IMR-90 (cell line): ENCODE measurements at regions not wholly inside any gene's neighbourhood (a gene's known extent, or its start where the extent isn't known, plus 50 kb on each side); places are given as distances from the start of the nearest gene placed in this dataset.

Source experiments
- ATAC-seq: fragments of 200-7000 bp; cut with Tn5 transposase; 2 replicates; pipeline ENCODE4 v1.9.1; 2020; ENCODE audit warnings: low read depth, mild to moderate bottlenecking, moderate library complexity
- BruUV-seq: library from RNA; stranded (reverse); fragments of 400-500 nt; replicated peaks from 2 replicates; lab custom pipeline; 2021; lab: Mats Ljungman, UMichigan
- CTCF ChIA-PET: fragments of 300-600 bp; formaldehyde crosslinking; extraction: SDS; loops from one replicate; lab custom pipeline; 2021; ENCODE audit warnings: antibody characterized with exemption; lab: Yijun Ruan, JAX
- POLR2A ChIA-PET: fragments of 300-600 bp; sonication (Branson Sonifier 250); formaldehyde crosslinking; loops from one replicate; lab custom pipeline; 2022; ENCODE audit warnings: antibody characterized with exemption; ENCODE audit not compliant: unreplicated experiment; lab: Charles Lee
- DNase-seq: peaks from one replicate; pipeline ENCODE4 v3.0.0; 2013
- H2AFZ ChIP-seq: replicated peaks from 2 replicates; pipeline ENCODE3; 2013; ENCODE audit warnings: low read length, mild to moderate bottlenecking; ENCODE audit not compliant: poor library complexity
- H2AK5ac ChIP-seq: 2 replicates; pipeline ENCODE4 v1.6.1; 2013; ENCODE audit warnings: low read depth, low read length, inconsistent platforms
- H2AK9ac ChIP-seq: replicated peaks from 2 replicates; pipeline ENCODE3; 2013; ENCODE audit warnings: mild to moderate bottlenecking, low read depth, low read length, moderate library complexity; ENCODE audit not compliant: poor library complexity
- H2BK120ac ChIP-seq: 2 replicates; pipeline ENCODE4 v1.6.1; 2013; ENCODE audit warnings: low read depth, low read length, inconsistent platforms
- H2BK15ac ChIP-seq: 3 replicates; pipeline ENCODE4 v1.6.1; 2013; ENCODE audit warnings: low read depth, low read length, inconsistent platforms
- H2BK20ac ChIP-seq: 2 replicates; pipeline ENCODE4 v1.6.1; 2013; ENCODE audit warnings: low read depth, mild to moderate bottlenecking, inconsistent platforms, low read length, moderate library complexity
- H2BK5ac ChIP-seq: 2 replicates; pipeline ENCODE4 v1.6.1; 2013; ENCODE audit warnings: mild to moderate bottlenecking, low read depth, low read length, inconsistent platforms; ENCODE audit not compliant: poor library complexity, severe bottlenecking
- H3K14ac ChIP-seq: replicated peaks from 2 replicates; pipeline ENCODE4 v1.6.1; 2013; ENCODE audit warnings: low read depth, low read length, inconsistent platforms
- H3K18ac ChIP-seq: 2 replicates; pipeline ENCODE4 v1.6.1; 2013; ENCODE audit warnings: low read depth, low read length, control low read depth
- H3K23ac ChIP-seq: 2 replicates; pipeline ENCODE4 v1.6.1; 2013; ENCODE audit warnings: low read depth, low read length, inconsistent platforms
- H3K27ac ChIP-seq: 2 replicates; pipeline ENCODE4 v1.5.1; 2013; ENCODE audit warnings: mild to moderate bottlenecking, control low read depth, low read length; ENCODE audit not compliant: insufficient read depth
- H3K27me3 ChIP-seq: 2 replicates; pipeline ENCODE4 v1.6.1; 2013; ENCODE audit warnings: low read length; ENCODE audit not compliant: control insufficient read depth, insufficient read depth
- H3K36me3 ChIP-seq: 2 replicates; pipeline ENCODE4 v1.6.1; 2013; ENCODE audit warnings: low read length, mixed read lengths; ENCODE audit not compliant: control insufficient read depth, insufficient read depth
- H3K4ac ChIP-seq: 2 replicates; pipeline ENCODE4 v1.6.1; 2013; ENCODE audit warnings: low read depth, low read length, inconsistent platforms
- H3K4me1 ChIP-seq: 2 replicates; pipeline ENCODE4 v1.6.1; 2013; ENCODE audit warnings: low read length, mixed read lengths; ENCODE audit not compliant: control insufficient read depth, insufficient read depth
- H3K4me2 ChIP-seq: 2 replicates; pipeline ENCODE4 v1.6.1; 2013; ENCODE audit warnings: low read depth, mild to moderate bottlenecking, control low read depth, low read length, moderate library complexity
- H3K4me3 ChIP-seq: 2 replicates; pipeline ENCODE4 v1.5.1; 2013; ENCODE audit warnings: low read depth, mild to moderate bottlenecking, control low read depth, low read length, moderate library complexity; ENCODE audit not compliant: insufficient read depth
- H3K56ac ChIP-seq: 2 replicates; pipeline ENCODE4 v1.6.1; 2013; ENCODE audit warnings: low read length, inconsistent platforms; ENCODE audit not compliant: insufficient read depth; ENCODE audit errors: extremely low read depth
- H3K79me1 ChIP-seq, 2 experiments: 2 replicates each; pipeline ENCODE4 v1.6.1; 2013; ENCODE audit warnings: low read length in 2 of 2, inconsistent platforms in 1 of 2, low read depth in 1 of 2
- H3K9ac ChIP-seq: 2 replicates; pipeline ENCODE4 v1.6.1; 2013; ENCODE audit warnings: low read depth, low read length, control low read depth
- H3K9me1 ChIP-seq: 2 replicates; pipeline ENCODE4 v1.6.1; 2013; ENCODE audit warnings: low read length, inconsistent platforms; ENCODE audit not compliant: insufficient read depth
- H3K9me3 ChIP-seq: 2 replicates; pipeline ENCODE4 v1.6.1; 2013; ENCODE audit warnings: low read length; ENCODE audit not compliant: control insufficient read depth, insufficient read depth
- H4K20me1 ChIP-seq: 2 replicates; pipeline ENCODE4 v1.6.1; 2013; ENCODE audit warnings: low read length, inconsistent platforms; ENCODE audit not compliant: insufficient read depth
- H4K5ac ChIP-seq: 2 replicates; pipeline ENCODE4 v1.6.1; 2013; ENCODE audit warnings: mild to moderate bottlenecking, low read depth, low read length, control low read depth
- H4K8ac ChIP-seq, 2 experiments: 2 replicates each; pipeline ENCODE4 v1.6.1; 2013; ENCODE audit warnings: low read depth in 2 of 2, low read length in 2 of 2, control low read depth in 1 of 2, inconsistent platforms in 1 of 2
- H4K91ac ChIP-seq: 2 replicates; pipeline ENCODE4 v1.6.1; 2013; ENCODE audit warnings: low read depth, low read length, inconsistent platforms; ENCODE audit not compliant: insufficient read depth
- CHD1 ChIP-seq: IDR thresholded peaks from 2 replicates; pipeline ENCODE4 v1.6.1; 2012; ENCODE audit warnings: low read depth, low read length, improper control_type of control experiment
- FOS ChIP-seq: fragments of 150-350 bp; IDR thresholded peaks from 2 replicates; pipeline ENCODE4 v1.6.1; 2016; ENCODE audit warnings: low read depth, low read length
- SMC3 ChIP-seq: fragments of 150-350 bp; IDR thresholded peaks from 2 replicates; pipeline ENCODE4 v1.6.1; 2016; ENCODE audit warnings: low read depth, mild to moderate bottlenecking, antibody characterized with exemption, low read length, moderate library complexity
- WGBS, 2 experiments: methylation state at CpG; one replicate each; pipeline versions ENCODE4 v1.1.5 to v1.1.7; 2013; ENCODE audit warnings: missing lambda C conversion rate in 2 of 2; ENCODE audit not compliant: insufficient read length in 1 of 2; ENCODE audit errors: extremely low coverage in 2 of 2; 5-methylcytosine and 5-hydroxymethylcytosine counted together
- dilution Hi-C: fragments of 300-500 bp; cut with HindIII; formaldehyde crosslinking; loops from one replicate; pipeline ENCODE4 v1.14.3; 2018; ENCODE audit warnings: low sequenced_read_pairs; ENCODE audit not compliant: unreplicated experiment
- in situ Hi-C: fragments of 300-500 bp; cut with MboI; formaldehyde crosslinking; loops from 3 replicates; pipeline ENCODE4 v1.14.3; 2019; ENCODE audit warnings: low sequenced_read_pairs, inconsistent platforms, mixed read lengths
- intact Hi-C: fragments of 100-400 bp; cut with micrococcal nuclease; formaldehyde crosslinking; loops from 2 replicates; pipeline ENCODE4 v1.10.0; 2022
- TF ChIP-seq, protein P1 (sequence below): fragments of 150-350 bp; IDR thresholded peaks from 2 replicates; pipeline ENCODE4 v1.6.1; 2016; ENCODE audit warnings: low read depth, mild to moderate bottlenecking, low read length, moderate library complexity, borderline replicate concordance

DNA sequence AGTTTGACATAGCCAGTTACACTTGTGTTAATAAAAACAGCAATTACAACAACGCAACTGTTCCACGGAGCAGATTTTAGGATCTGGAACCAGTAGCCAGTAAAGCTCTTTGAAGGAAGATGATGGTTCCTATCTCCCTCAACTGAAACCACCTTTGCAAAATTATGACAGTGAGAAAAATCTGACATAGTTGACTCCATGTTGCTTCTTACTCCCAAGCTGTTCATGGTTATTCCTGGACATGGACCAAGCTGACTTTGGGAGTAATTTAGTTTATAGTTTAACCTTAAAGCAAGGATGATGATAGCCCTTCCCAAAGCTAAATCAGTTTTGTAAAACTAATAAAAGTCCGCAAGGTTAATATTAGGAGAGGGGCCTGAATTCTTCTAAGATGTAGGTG lies 518.0 kb upstream of the ZP4 start:
- Histone ChIP-seq H3K18ac (peak overlapping the region; percentile 73; the same call in 1 of the 2 replicates), H3K9me1 (no peaks in the 10 kb centered on the region), H3K27ac (no peak overlapping the region), H3K14ac (no peak overlapping the region), H3K4me3 (no peak overlapping the region), H4K8ac (peak overlapping the region in 1 of 2 experiments; percentile 35; a peak in 1 of 4 replicates), H2BK5ac (peak overlapping the region; percentile 74), H3K79me1 (no peaks in the 10 kb centered on the region), H2AK5ac (0 out of 2 replicates have a peak overlapping the region, but pooled peaks have one; percentile 8), H3K56ac (no peak overlapping the region), H2AFZ (no peak overlapping the region), H3K9me3 (no peaks in the 10 kb centered on the region), H3K4me2 (no peak overlapping the region), H3K23ac (no peak overlapping the region), H2AK9ac (no peak overlapping the region), H4K5ac (peak overlapping the region; percentile 41; the same call in 1 of the 2 replicates), H3K4me1 (peaks cover 10% of the 10 kb centered on the region), H4K20me1 (no peaks in the 10 kb centered on the region), H2BK120ac (peak overlapping the region; percentile 40), H4K91ac (no peak overlapping the region; the same call in 1 of the 2 replicates), H3K9ac (no peak overlapping the region), H2BK15ac (no peak overlapping the region), H3K27me3 (no peaks in the 10 kb centered on the region), H2BK20ac (peak overlapping the region; percentile 66; the same call in 1 of the 2 replicates), H3K4ac (peak overlapping the region; percentile 9; the same call in 1 of the 2 replicates), H3K36me3 (no peaks in the 10 kb centered on the region)
- ChIA-PET CTCF (no interaction called here), POLR2A (no interaction called here)
- DNase-seq (peak; percentile 1), ATAC-seq (no peak)
- in situ Hi-C loops = no loop called here
- dilution Hi-C loops = no loop called here
- intact Hi-C loops = no loop called here
- BruUV-seq = no TSS peak
- TF ChIP-seq, protein P1, sequence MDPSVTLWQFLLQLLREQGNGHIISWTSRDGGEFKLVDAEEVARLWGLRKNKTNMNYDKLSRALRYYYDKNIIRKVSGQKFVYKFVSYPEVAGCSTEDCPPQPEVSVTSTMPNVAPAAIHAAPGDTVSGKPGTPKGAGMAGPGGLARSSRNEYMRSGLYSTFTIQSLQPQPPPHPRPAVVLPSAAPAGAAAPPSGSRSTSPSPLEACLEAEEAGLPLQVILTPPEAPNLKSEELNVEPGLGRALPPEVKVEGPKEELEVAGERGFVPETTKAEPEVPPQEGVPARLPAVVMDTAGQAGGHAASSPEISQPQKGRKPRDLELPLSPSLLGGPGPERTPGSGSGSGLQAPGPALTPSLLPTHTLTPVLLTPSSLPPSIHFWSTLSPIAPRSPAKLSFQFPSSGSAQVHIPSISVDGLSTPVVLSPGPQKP = no peak
- TF ChIP-seq CHD1 (no peak), SMC3 (no peak), FOS (no peak)
- WGBS, 2 experiments = no CpG with 5 or more reads among the region's 3 CpGs
